ENCODE measurements at regions not wholly inside any gene's neighbourhood (a gene's known extent, or its start where the extent isn't known, plus 50 kb on each side); places are given as distances from the start of the nearest gene placed in this dataset.

GRCh38 chr20:52921340-52921739, 50.8 kb upstream of the TSHZ2 start:
- ATAC-seq (no peak), DNase-seq (no peak)

GRCh38 chr20:52918311-52918710, 53.8 kb upstream of the TSHZ2 start:
- DNase-seq (no peak), ATAC-seq (no peak)

- no peak for ATAC-seq
- DNase-seq = no peak
Measured at GRCh38 chr20:52915564-52915963, 56.6 kb upstream of the TSHZ2 start.

GRCh38 chr20:52914870-52915269, 57.3 kb upstream of the TSHZ2 start:
- ATAC-seq (no peak), DNase-seq (no peak)

- ATAC-seq (no peak), DNase-seq (no peak)
Measured at GRCh38 chr20:52913650-52914387, 58.3 kb upstream of the TSHZ2 start.

GRCh38 chr20:52905241-52905994, 66.7 kb upstream of the TSHZ2 start:
- DNase-seq (no peak), ATAC-seq (no peak)

- no peak for ATAC-seq
- no peak for DNase-seq
Measured at GRCh38 chr20:52904837-52905236, 67.3 kb upstream of the TSHZ2 start.

GRCh38 chr20:52899041-52899608, 73.0 kb upstream of the TSHZ2 start:
- no peak for DNase-seq
- no peak for ATAC-seq

- ATAC-seq (no peak), DNase-seq (no peak)
Measured at GRCh38 chr20:52896348-52896747, 75.8 kb upstream of the TSHZ2 start.

- ATAC-seq = no peak
- DNase-seq = no peak
Measured at GRCh38 chr20:52895701-52896100, 76.5 kb upstream of the TSHZ2 start.

GRCh38 chr20:52895235-52895634, 76.9 kb upstream of the TSHZ2 start:
- DNase-seq (no peak), ATAC-seq (no peak)

GRCh38 chr20:52893498-52893897, 78.7 kb upstream of the TSHZ2 start:
- ATAC-seq (no peak), DNase-seq (no peak)

GRCh38 chr20:52892023-52892422, 80.1 kb upstream of the TSHZ2 start:
- no peak for ATAC-seq
- no peak for DNase-seq

GRCh38 chr20:52890130-52890529, 82.0 kb upstream of the TSHZ2 start:
- ATAC-seq (no peak), DNase-seq (no peak)

- ATAC-seq = no peak
- no peak for DNase-seq
Measured at GRCh38 chr20:52889225-52889624, 82.9 kb upstream of the TSHZ2 start.

GRCh38 chr20:52888096-52888495, 84.1 kb upstream of the TSHZ2 start:
- DNase-seq = no peak
- no peak for ATAC-seq

GRCh38 chr20:52880997-52881396, 91.2 kb upstream of the TSHZ2 start:
- no peak for ATAC-seq
- DNase-seq = no peak

- DNase-seq (no peak), ATAC-seq (no peak)
Measured at GRCh38 chr20:52880259-52880658, 91.9 kb upstream of the TSHZ2 start.

- no peak for ATAC-seq
Measured at GRCh38 chr20:52874241-52874640, 97.9 kb upstream of the TSHZ2 start.

GRCh38 chr20:52869698-52870501, 102.3 kb upstream of the TSHZ2 start:
- ATAC-seq (no peak), DNase-seq (no peak)

More at GRCh38 chr20:52874241-52874640, 97.9 kb upstream of the TSHZ2 start:
- no peak for DNase-seq

- ATAC-seq (no peak), DNase-seq (no peak)
Measured at GRCh38 chr20:52869276-52869675, 102.9 kb upstream of the TSHZ2 start.

GRCh38 chr20:52867305-52867704, 104.9 kb upstream of the TSHZ2 start:
- no peak for ATAC-seq
- DNase-seq = no peak
